Hematopoietic multipotent progenitor cell (in vitro differentiated cells): ENCODE measurements at regions not wholly inside any gene's neighbourhood (a gene's known extent, or its start where the extent isn't known, plus 50 kb on each side); places are given as distances from the start of the nearest gene placed in this dataset.

Experiments used
- DNase-seq, 3 donors: peaks; one replicate each; pipeline ENCODE4 v3.0.0-alpha.2; 2011 to 2015; ENCODE audit warnings: low read depth in 2 of 3, low spot score in 2 of 3

DNA sequence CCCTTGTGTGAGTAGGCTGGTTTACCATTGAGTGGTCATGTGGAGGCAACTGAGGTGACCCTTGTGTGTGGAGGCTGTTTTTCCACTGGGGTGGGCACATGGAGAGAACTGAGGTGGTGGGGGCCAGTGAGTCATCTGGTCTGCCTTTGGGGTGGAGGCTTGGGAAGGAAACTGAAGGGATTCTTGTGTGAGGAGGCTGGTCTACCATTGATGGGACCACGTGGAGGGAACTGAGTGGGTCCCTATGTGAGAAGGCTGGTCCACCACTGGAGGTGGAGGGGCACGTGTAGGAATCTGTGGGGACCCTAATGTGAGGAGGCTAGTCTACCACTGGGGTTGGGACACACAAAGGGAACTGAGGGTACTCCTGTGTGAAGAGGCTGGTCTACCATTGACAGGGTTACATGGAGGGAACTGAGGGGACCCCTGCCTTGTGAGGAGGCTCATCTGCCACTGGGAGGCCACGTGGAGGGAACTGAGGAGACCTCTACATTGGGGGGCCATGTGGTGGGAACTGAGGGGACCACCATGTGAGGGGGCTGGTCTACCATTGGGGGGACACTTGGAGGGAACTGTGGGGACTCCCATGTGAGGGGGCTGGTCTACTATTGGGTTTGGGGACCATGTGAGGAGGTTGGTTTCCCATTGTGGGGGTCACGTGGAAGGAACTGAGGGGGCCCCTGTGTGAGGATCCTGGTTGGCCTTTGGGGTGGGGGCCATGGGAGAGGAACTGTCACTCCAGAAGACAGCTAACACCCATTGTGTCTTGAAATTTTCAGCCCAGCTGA lies 164.5 kb downstream of the WNT7A start:
- no peak for DNase-seq

- no peak for DNase-seq
Observed at GRCh38 chr3:13714251-13714916, 165.5 kb downstream of the FBLN2 start.

- no peak for DNase-seq
Observed at GRCh38 chr3:13713396-13713795, 164.5 kb downstream of the FBLN2 start.

GRCh38 chr3:13712682-13713180 lies 163.8 kb downstream of the FBLN2 start:
- DNase-seq, result no peak

DNA sequence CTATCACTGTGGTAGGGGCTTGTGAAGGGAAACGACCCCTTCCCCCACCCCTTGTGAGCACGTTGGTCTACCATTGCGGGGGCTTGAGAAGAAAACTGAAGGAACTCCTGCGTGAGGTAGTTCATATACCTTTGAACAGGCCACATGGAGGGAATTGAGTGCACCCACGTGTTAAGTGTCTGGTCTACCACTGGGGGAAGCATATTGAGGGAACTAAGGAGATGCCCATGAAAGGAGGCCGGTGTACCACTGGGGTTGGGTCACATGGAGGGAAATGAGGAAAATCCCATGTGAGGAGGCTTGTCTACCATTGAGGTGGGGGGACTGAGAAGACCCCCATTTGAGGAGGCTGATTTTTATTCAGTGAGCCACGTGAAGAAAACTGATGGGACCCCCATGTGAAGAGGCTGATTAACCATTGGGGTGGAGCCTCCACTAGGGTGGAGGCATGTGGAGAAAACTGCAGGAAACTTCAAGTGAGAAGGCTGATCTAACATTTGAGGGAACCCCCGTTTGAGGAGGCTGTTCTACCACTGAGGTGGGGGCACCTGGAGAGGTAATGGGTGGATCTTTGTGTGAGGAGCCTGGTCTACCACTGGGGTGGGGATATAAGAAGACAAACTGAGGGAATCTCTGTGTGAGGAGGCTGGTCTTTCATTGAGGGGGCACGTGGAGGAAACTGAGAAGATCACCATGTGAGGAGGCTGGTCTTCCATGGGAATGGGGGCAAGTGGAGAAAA lies 163.2 kb downstream of the FBLN2 start:
- DNase-seq, result no peak

- no peak for DNase-seq
Observed at GRCh38 chr3:13710251-13710650, 161.3 kb downstream of the FBLN2 start.

- DNase-seq, result no peak
Observed at GRCh38 chr3:13709706-13710105, 160.8 kb downstream of the FBLN2 start.

GRCh38 chr3:13708871-13709595 lies 160.1 kb downstream of the FBLN2 start:
- no peak for DNase-seq

DNA sequence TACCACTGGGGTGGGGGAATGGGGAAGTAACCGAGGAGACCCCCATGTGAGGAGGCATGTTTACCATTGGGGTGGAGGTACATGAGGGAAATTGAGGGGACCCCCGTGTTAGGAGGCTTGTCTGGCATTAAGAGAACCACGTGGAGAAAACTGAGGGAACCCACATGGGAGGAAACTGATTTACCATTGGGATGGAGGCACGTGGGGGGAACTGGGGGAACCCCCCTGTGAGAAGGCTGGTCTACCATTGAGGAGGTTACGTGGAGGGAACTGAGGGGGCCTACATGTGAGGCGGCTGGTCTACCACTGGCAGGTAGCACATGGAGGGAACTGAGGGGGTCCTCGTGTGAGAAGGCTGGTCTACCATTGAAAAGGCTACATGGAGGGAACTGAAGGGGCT lies 159.4 kb downstream of the FBLN2 start:
- DNase-seq, result no peak

DNA sequence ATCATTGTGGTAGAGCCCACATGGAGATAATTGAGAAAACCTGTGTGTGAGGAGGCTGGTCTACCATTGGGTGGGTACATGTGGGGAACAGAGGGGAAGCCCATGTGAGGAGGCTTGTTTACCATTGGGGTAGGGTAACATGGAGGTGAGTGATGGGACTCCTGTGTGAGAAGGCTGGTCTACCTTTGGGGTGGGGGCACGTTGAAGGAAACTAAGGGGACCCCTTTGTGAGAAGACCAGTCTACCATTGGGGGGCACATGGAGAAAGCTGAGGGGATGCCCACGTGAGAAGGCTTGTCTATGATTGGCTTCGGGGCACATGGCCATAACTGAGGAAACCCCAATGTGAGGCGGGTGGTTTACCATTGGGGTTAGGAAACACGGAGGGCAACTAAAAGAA lies 158.5 kb downstream of the FBLN2 start:
- DNase-seq, result no peak

DNA sequence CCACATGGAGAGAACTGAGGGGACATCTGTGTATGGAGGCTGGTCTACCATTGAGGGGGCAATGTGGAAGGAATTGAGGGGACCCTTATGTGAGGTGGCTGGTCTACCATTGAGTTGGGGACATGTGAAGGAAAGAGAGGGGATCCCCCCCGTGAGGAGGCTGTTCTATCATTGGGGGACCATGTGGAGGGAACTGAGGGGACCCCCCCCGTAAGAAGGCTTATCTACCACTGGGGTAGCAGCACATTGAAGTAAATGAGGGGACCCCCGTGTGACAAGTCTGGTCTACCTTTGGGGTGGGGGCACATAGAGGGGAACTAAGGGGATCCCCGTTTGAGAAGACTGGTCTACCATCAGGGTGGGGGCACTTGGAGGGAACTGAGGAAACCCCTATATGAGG lies 158.0 kb downstream of the FBLN2 start:
- DNase-seq, result no peak

GRCh38 chr3:13706451-13706850 lies 157.5 kb downstream of the FBLN2 start:
- DNase-seq, result no peak

DNA sequence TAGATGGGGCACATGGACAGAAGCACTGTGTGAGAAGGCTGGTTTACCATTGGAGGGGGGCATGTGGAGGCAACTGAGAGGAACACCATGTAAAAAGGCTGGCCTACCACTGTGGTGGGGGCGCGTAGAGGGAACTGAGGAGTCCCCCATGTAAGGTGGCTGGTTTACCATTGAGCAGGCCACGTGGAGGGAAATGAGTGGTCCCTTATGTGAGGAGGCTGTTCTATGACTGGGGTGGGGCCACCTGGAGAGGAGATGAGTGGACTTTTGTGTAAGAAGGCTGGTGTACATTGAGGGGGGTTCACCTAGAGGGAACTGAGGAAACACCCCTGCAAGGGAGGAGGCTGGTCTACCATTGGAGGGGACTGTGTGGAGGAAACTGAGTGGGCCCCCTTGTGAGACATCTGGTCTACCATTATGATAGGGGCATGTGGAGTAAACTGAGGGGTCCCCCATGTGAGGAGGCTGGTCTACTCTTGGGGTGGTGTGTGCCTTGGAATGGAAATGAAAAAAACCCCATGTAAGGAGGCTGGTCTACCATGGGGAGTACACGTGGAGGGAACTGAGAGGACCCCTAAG lies 156.9 kb downstream of the FBLN2 start:
- no peak for DNase-seq

GRCh38 chr3:13705051-13705450 lies 156.1 kb downstream of the FBLN2 start:
- DNase-seq, result no peak

GRCh38 chr3:13704174-13704573 lies 155.2 kb downstream of the FBLN2 start:
- DNase-seq, result no peak

DNA sequence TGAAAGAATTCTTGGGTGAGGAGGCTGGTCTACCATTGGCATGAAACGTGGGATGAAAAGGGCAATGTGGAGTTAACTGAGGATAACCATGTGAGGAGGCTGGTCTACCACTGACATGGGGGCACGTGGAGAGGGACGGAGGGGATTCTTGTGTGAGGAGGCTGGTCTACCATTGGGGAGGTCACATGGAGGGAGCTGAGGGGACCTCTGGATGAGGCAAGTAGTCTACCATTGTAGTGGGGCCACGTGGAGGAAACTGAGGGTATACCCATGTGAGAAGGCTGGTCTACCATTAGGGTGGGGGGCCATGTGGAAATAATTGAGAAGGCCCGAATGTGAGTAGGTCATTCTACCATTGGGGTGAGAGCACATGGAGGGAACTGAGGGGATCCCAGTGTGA lies 154.1 kb downstream of the FBLN2 start:
- no peak for DNase-seq

- no peak for DNase-seq
Observed at GRCh38 chr3:13702286-13702685, 153.4 kb downstream of the FBLN2 start.

GRCh38 chr3:13700889-13701288 lies 152.0 kb downstream of the FBLN2 start:
- no peak for DNase-seq

DNA sequence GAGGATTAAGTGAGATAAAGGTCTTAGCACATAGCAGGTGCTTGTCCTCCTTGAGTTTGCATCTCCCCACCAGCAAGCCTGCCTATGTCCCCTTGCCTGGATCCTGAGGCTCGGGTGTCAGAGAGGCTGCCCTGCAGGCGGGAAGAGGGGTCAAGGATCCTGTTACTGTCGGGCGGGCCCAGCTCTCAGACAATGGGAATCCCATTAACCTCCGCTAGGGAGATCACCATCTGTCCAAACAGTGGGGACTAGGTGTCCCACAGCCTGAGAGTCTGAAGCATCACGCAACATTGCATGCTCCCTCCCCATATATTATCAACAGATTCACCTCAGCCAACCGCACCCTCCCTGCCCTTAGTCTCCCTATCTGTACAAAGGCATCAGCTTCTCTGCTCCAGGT lies 151.4 kb downstream of the FBLN2 start:
- DNase-seq, result no peak

DNA sequence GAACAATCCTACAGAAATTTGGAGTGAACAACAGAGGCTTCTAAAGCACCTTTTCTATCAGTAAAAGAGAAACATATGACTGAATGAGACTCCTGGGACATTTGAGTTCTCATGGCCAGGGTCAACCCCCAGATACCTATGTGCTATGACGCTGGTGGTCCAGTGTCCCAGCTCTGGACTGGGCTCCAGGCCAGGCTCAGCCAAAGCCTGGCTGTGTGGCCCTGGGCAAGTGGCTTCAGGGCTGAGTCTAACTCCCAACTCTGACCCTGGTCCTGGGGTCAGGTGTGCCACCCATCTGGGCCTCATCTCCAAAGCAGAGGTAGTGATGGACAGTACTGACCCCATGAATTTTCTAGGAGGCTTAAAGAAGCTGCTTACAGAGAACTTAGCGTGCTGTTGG lies 147.8 kb downstream of the FBLN2 start:
- DNase-seq, result no peak

DNA sequence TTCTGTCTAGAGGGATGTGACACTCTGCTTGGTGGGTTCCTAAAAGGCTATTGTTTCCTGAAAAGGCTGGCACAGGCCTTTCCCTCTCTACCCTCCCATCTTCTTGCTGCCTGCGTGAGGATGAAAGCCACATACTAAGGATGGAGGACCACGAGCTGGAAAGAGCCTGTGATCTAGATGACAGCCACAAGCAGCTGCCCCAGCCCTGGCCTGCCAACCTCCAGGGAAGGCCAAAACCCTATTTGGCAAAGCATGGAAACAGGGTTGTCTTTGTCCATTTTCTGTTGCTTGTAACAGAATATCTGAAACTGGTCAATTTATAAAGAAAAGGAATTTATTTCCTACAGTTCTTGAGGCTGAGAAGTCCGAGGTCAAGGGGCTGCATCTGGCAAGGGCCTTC lies 144.5 kb downstream of the FBLN2 start:
- no peak for DNase-seq
